RWPE1 (cell line): ENCODE measurements at regions not wholly inside any gene's neighbourhood (a gene's known extent, or its start where the extent isn't known, plus 50 kb on each side); places are given as distances from the start of the nearest gene placed in this dataset.
A peak's percentile ranks its signal among the peaks of the same experiment; 100 is the strongest.

ENCODE experiments used
- CTCF ChIA-PET: fragments of 350-600 bp; sonication (Branson Sonifier 250); formaldehyde crosslinking; extraction: SDS; loops from one replicate; lab custom pipeline; 2021; lab: Yijun Ruan, JAX
- POLR2A ChIA-PET: fragments of 400-600 bp; formaldehyde crosslinking; extraction: SDS; loops from one replicate; lab custom pipeline; 2020; ENCODE audit warnings: antibody characterized with exemption; ENCODE audit not compliant: low non-redundant PET; lab: Yijun Ruan, JAX
- DNase-seq: peaks from one replicate; pipeline ENCODE4 v3.0.0; 2012; ENCODE audit warnings: low spot score
- H3K27ac ChIP-seq: fragments of 450-650 bp; 2 replicates; pipeline ENCODE4 v1.5.1; 2017
- TF ChIP-seq, protein P1 (sequence below): fragments of 450-650 bp; conservative IDR thresholded peaks from 2 replicates; pipeline ENCODE4 v1.5.1; 2017; ENCODE audit warnings: low read depth, mild to moderate bottlenecking

GRCh38 chr10:28375399-28376354, 72.8 kb upstream of the MPP7 start:
- TF ChIP-seq, protein P1, sequence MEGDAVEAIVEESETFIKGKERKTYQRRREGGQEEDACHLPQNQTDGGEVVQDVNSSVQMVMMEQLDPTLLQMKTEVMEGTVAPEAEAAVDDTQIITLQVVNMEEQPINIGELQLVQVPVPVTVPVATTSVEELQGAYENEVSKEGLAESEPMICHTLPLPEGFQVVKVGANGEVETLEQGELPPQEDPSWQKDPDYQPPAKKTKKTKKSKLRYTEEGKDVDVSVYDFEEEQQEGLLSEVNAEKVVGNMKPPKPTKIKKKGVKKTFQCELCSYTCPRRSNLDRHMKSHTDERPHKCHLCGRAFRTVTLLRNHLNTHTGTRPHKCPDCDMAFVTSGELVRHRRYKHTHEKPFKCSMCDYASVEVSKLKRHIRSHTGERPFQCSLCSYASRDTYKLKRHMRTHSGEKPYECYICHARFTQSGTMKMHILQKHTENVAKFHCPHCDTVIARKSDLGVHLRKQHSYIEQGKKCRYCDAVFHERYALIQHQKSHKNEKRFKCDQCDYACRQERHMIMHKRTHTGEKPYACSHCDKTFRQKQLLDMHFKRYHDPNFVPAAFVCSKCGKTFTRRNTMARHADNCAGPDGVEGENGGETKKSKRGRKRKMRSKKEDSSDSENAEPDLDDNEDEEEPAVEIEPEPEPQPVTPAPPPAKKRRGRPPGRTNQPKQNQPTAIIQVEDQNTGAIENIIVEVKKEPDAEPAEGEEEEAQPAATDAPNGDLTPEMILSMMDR: no peak
- ChIA-PET CTCF (no interaction called here), POLR2A (no interaction called here)
- no peak overlapping the region for H3K27ac ChIP-seq
- DNase-seq: peak; percentile 72

DNA sequence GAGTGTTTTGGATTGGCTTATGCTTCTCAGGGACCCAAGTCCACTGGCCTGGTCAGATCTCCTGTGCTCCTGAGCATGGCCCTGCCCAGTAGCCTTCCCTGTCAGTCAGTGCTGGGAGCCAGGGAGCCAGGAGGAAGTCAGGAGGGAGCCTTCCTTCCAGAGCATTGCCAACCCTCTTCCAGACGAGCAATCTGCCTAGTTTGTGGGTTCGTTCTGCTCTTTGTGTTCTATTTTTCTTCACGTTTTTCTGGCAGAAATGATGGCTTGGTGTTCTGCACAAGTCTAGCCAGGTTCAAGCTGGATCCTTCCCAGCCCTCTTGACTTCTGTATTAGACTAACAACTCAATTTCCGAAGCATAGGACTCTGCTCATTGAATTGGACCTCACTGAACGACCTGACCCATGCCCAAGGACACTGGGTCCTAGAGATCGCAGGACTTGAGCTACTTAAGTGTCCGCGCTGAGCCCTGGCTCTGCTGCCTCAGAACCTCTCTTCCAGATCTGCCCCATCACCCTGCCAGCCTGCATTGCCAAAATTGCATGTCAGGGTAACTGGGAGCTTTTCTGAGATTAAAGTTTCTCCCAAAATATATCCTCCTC, 76.2 kb upstream of the MPP7 start:
- DNase-seq: no peak

GRCh38 chr10:28381466-28381865, 78.6 kb upstream of the MPP7 start:
- POLR2A ChIA-PET: no interaction called here
- DNase-seq: no peak

More for the DNA sequence above, 76.2 kb upstream of the MPP7 start:
- no peak overlapping the region for H3K27ac ChIP-seq
- ChIA-PET CTCF (interaction anchor here (0.7 to 1.3 kb wide), 4 partner anchors 76 to 199 kb away, joined by 3 read pairs; partner anchors contain the start of gene MPP7), POLR2A (no interaction called here)
- TF ChIP-seq, protein P1: no peak

GRCh38 chr10:28381903-28382347, 79.1 kb upstream of the MPP7 start:
- peak; percentile 67 for DNase-seq
- TF ChIP-seq, protein P1: peak; percentile 93
- POLR2A ChIA-PET: no interaction called here
- peak overlapping the region; percentile 62 for H3K27ac ChIP-seq
- CTCF ChIA-PET: interaction anchor here (0.6 to 2.4 kb wide), 12 partner anchors 8 to 1300 kb away, joined by 3 to 18 read pairs (median 3); partner anchors contain the start of gene MPP7

More at GRCh38 chr10:28381466-28381865, 78.6 kb upstream of the MPP7 start:
- CTCF ChIA-PET: interaction anchor here (0.6 to 2.4 kb wide), 10 partner anchors 13 to 1209 kb away, joined by 3 to 18 read pairs (median 3); partner anchors contain the start of gene MPP7
- no peak overlapping the region for H3K27ac ChIP-seq
- TF ChIP-seq, protein P1: no peak

- ChIA-PET CTCF (interaction anchor here (0.7 to 2.4 kb wide), 8 partner anchors 9 to 1300 kb away, joined by 3 to 18 read pairs (median 3); partner anchors contain the start of genes MKX and MPP7), POLR2A (no interaction called here)
- no peak for DNase-seq
- TF ChIP-seq, protein P1: no peak
- H3K27ac ChIP-seq: peak overlapping the region; percentile 62
These were observed 79.8 kb upstream of the MPP7 start for GRCh38 chr10:28382525-28383269.
